Fibroblast of lung (primary cell): ENCODE measurements at regions not wholly inside any gene's neighbourhood (a gene's known extent, or its start where the extent isn't known, plus 50 kb on each side); places are given as distances from the start of the nearest gene placed in this dataset.

Experiments
- DNase-seq, 2 donors: peaks; one replicate each; pipeline versions ENCODE4 v3.0.0 to v3.0.0-alpha.2; 2010; ENCODE audit warnings: low read depth in 2 of 2
- H2AFZ ChIP-seq: 2 replicates; pipeline ENCODE4 v1.5.1; 2012; ENCODE audit warnings: low read length, control low read depth, inconsistent platforms
- H3K27ac ChIP-seq: 2 replicates; pipeline ENCODE4 v1.5.1; 2011; ENCODE audit warnings: low read length, control low read depth; ENCODE audit not compliant: insufficient read depth
- H3K27me3 ChIP-seq: 2 replicates; pipeline ENCODE4 v1.5.1; 2011; ENCODE audit warnings: mild to moderate bottlenecking, low read length; ENCODE audit not compliant: control insufficient read depth, insufficient read depth
- H3K36me3 ChIP-seq: 2 replicates; pipeline ENCODE4 v1.5.1; 2011; ENCODE audit warnings: low read length; ENCODE audit not compliant: control insufficient read depth, insufficient read depth
- H3K4me1 ChIP-seq: 2 replicates; pipeline ENCODE4 v1.5.1; 2011; ENCODE audit warnings: low read length; ENCODE audit not compliant: control insufficient read depth, insufficient read depth; ENCODE audit errors: extremely low read depth
- H3K4me2 ChIP-seq: 2 replicates; pipeline ENCODE4 v1.5.1; 2011; ENCODE audit warnings: low read length, control low read depth; ENCODE audit not compliant: insufficient read depth; ENCODE audit errors: extremely low read depth
- H3K4me3 ChIP-seq, 4 experiments: fragments of 200-600 bp in 1 of 4; sonication (generic) in 1 of 4; replicated peaks in 1 of 4; 2 replicates each; pipeline ENCODE4 v1.5.1; 2011 to 2016; ENCODE audit warnings: low read length in 4 of 4, low read depth in 3 of 4, mild to moderate bottlenecking in 3 of 4, control low read depth in 2 of 4, inconsistent platforms in 1 of 4, mixed read lengths in 1 of 4; ENCODE audit not compliant: insufficient read depth in 1 of 4; ENCODE audit errors: control extremely low read depth in 1 of 4
- H3K79me2 ChIP-seq: 2 replicates; pipeline ENCODE4 v1.5.1; 2012; ENCODE audit warnings: mild to moderate bottlenecking, low read length, inconsistent platforms; ENCODE audit not compliant: control insufficient read depth, insufficient read depth
- H3K9ac ChIP-seq: 2 replicates; pipeline ENCODE4 v1.5.1; 2011; ENCODE audit warnings: mild to moderate bottlenecking, low read length, control low read depth; ENCODE audit not compliant: insufficient read depth
- H3K9me3 ChIP-seq: 2 replicates; pipeline ENCODE4 v1.5.1; 2012; ENCODE audit warnings: low read depth, low read length; ENCODE audit not compliant: control insufficient read depth, insufficient read depth
- H4K20me1 ChIP-seq: 2 replicates; pipeline ENCODE4 v1.5.1; 2011; ENCODE audit warnings: low read length; ENCODE audit not compliant: control insufficient read depth, insufficient read depth; ENCODE audit errors: extremely low read depth
- EZH2 ChIP-seq: IDR thresholded peaks from 2 replicates; pipeline ENCODE4 v1.5.1; 2012; ENCODE audit warnings: low read length, control low read depth, mild to moderate bottlenecking; ENCODE audit errors: missing control alignments
- TF ChIP-seq, protein P1 (sequence below), 2 donors: IDR thresholded peaks in 1 of 2; conservative IDR thresholded peaks in 1 of 2; 1 replicate in 1 of 2; 2 replicates in 1 of 2; pipeline ENCODE4 v1.5.1; 2011 to 2012; ENCODE audit warnings: low read length in 2 of 2, control low read depth in 1 of 2, inconsistent platforms in 1 of 2, low read depth in 1 of 2, mild to moderate bottlenecking in 1 of 2

GRCh38 chr12:131209082-131210070 is 255.7 kb downstream of the ADGRD1 start:
- no peaks in the 10 kb centered on the region for H3K4me1 ChIP-seq
- no peaks in the 10 kb centered on the region for H3K27me3 ChIP-seq
- no peak for TF ChIP-seq EZH2
- TF ChIP-seq, protein P1, sequence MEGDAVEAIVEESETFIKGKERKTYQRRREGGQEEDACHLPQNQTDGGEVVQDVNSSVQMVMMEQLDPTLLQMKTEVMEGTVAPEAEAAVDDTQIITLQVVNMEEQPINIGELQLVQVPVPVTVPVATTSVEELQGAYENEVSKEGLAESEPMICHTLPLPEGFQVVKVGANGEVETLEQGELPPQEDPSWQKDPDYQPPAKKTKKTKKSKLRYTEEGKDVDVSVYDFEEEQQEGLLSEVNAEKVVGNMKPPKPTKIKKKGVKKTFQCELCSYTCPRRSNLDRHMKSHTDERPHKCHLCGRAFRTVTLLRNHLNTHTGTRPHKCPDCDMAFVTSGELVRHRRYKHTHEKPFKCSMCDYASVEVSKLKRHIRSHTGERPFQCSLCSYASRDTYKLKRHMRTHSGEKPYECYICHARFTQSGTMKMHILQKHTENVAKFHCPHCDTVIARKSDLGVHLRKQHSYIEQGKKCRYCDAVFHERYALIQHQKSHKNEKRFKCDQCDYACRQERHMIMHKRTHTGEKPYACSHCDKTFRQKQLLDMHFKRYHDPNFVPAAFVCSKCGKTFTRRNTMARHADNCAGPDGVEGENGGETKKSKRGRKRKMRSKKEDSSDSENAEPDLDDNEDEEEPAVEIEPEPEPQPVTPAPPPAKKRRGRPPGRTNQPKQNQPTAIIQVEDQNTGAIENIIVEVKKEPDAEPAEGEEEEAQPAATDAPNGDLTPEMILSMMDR (conservative IDR thresholded peaks at IDR 0.05 in 1 of 2, IDR thresholded peaks at IDR 0.05 in 1 of 2; ENCODE audit: low read depth in 1 of 2, low read length in 2 of 2): no peak
- no peak for DNase-seq
- H3K4me3 ChIP-seq: no peak overlapping the region
- no peaks in the 10 kb centered on the region for H3K36me3 ChIP-seq
- no peaks in the 10 kb centered on the region for H4K20me1 ChIP-seq
- no peaks in the 10 kb centered on the region for H3K79me2 ChIP-seq
- H3K9me3 ChIP-seq: no peaks in the 10 kb centered on the region
- no peak overlapping the region for H3K9ac ChIP-seq
- H2AFZ ChIP-seq: no peak overlapping the region
- H3K4me2 ChIP-seq: no peak overlapping the region
- H3K27ac ChIP-seq: no peak overlapping the region

DNA sequence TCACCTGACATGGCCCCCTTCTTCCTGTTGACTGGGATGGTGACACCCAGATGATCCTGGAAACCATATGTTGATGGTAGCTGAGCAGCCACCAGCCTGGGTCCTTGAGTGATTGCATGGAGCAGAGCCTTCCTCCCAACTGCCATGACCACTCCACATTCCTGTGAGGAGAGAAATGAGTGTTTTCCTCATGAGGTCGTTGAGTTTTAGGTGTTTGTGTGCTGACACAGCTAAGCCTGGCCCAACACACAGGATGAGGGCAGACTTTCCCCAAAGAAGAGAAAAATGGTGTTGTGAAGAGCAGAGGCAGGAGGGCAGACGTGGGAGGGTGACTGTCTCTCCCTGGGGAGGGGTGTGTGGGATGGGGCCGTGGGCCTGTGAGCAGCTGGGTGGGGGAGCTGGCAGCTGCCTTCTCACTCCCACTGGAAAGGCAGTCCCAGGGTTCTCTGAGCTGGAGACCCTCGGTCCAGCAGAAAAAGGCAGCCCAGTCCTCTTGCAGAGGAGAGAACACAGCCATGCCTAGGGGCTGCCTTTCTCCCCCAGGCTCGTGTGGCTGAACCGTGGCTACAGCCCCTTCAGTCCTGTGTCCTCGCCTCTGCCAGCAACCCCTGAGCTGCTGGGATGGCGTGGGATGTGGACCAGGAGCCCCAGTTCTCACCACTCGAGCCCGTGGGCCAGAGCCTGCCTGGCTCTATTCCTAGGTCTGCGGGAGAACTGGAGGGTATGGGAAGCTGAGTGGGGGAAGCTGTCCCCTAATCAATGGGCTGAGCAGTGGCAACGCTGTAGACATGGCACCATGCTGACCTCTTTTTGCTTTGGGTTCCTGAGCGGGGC is 257.0 kb downstream of the ADGRD1 start:
- no peaks in the 10 kb centered on the region for H3K27me3 ChIP-seq
- no peaks in the 10 kb centered on the region for H3K4me1 ChIP-seq
- no peak overlapping the region for H3K4me2 ChIP-seq
- H3K9me3 ChIP-seq: no peaks in the 10 kb centered on the region
- H3K36me3 ChIP-seq: no peaks in the 10 kb centered on the region
- no peak for TF ChIP-seq EZH2
- TF ChIP-seq, protein P1 (conservative IDR thresholded peaks at IDR 0.05 in 1 of 2, IDR thresholded peaks at IDR 0.05 in 1 of 2; ENCODE audit: low read depth in 1 of 2, low read length in 2 of 2): no peak
- H3K4me3 ChIP-seq: no peak overlapping the region
- no peak for DNase-seq
- H3K79me2 ChIP-seq: no peaks in the 10 kb centered on the region
- no peaks in the 10 kb centered on the region for H4K20me1 ChIP-seq
- H3K27ac ChIP-seq: no peak overlapping the region
- no peak overlapping the region for H2AFZ ChIP-seq
- H3K9ac ChIP-seq: no peak overlapping the region

DNA sequence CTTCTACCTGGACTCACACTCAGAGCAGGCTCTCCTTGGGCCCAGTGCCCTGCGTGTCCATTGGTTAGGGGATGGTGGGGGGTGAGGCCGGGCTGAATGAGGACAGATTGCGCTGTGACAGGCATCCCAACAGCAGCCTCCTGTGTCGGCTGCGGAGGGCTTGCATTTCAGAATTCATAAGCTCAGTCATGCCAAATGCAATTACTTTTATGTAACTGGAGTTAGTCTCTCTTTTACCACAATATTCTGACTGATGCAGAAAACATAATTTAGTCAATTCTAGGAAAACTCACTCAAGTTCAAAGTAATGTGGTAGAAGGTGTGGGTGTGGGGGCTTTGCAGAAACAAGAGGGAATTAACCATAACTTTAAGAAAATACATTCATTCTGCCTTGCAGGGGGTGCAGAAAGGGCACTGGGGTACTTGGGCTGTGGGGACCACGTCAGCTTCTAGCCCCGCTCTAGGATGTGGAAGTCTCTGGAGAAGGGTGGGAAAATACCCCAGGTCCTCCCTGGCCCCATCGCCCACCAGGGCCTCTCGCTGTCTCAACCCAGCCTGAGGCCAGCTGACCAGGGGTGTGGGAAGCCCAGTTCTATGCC is 257.7 kb downstream of the ADGRD1 start:
- Histone ChIP-seq H3K36me3 (no peaks in the 10 kb centered on the region), H3K27me3 (no peaks in the 10 kb centered on the region), H3K4me2 (no peak overlapping the region), H3K79me2 (no peaks in the 10 kb centered on the region), H3K27ac (no peak overlapping the region), H3K9ac (no peak overlapping the region), H3K9me3 (no peaks in the 10 kb centered on the region), H3K4me1 (no peaks in the 10 kb centered on the region), H3K4me3 (no peak overlapping the region), H4K20me1 (no peaks in the 10 kb centered on the region), H2AFZ (no peak overlapping the region)
- TF ChIP-seq, protein P1 (conservative IDR thresholded peaks at IDR 0.05 in 1 of 2, IDR thresholded peaks at IDR 0.05 in 1 of 2; ENCODE audit: low read depth in 1 of 2, low read length in 2 of 2): no peak
- TF ChIP-seq EZH2: no peak
- DNase-seq: no peak
